GM21447 (cell line): ENCODE measurements at regions not wholly inside any gene's neighbourhood (a gene's known extent, or its start where the extent isn't known, plus 50 kb on each side); places are given as distances from the start of the nearest gene placed in this dataset.
"Not testable (repeated sequence)": the region's sequence is repeated elsewhere in the genome, so short reads cannot be mapped to it uniquely, and the experiment has no call there.

Experiments used
- ATAC-seq: cut with Tn5 transposase; IDR thresholded peaks from one replicate; pipeline ENCODE4 v1.9.1; 2021; ENCODE audit not compliant: unreplicated experiment

GRCh38 chr18:46179306-46179705, 75.1 kb downstream of the HAUS1 start:
- ATAC-seq = no peak

GRCh38 chr18:46182633-46183358, 78.6 kb downstream of the HAUS1 start:
- ATAC-seq = no peak

- ATAC-seq = not testable (repeated sequence)
Observed at GRCh38 chr18:46184296-46184695, 80.1 kb downstream of the HAUS1 start.

- no peak for ATAC-seq
Observed at GRCh38 chr18:46184727-46185126, 80.5 kb downstream of the HAUS1 start.

GRCh38 chr18:46190667-46191066, 86.5 kb downstream of the HAUS1 start:
- no peak for ATAC-seq

GRCh38 chr18:46196627-46197243, 92.5 kb downstream of the HAUS1 start:
- no peak for ATAC-seq

GRCh38 chr18:46199515-46200147, 95.4 kb downstream of the HAUS1 start:
- ATAC-seq = no peak

- ATAC-seq = not testable (repeated sequence)
Observed at GRCh38 chr18:46200178-46201055, 96.2 kb downstream of the HAUS1 start.

- no peak for ATAC-seq
Observed at GRCh38 chr18:46204143-46204542, 100.0 kb downstream of the HAUS1 start.

- no peak for ATAC-seq
Observed at GRCh38 chr18:46207985-46208384, 103.8 kb downstream of the HAUS1 start.

- no peak for ATAC-seq
Observed at GRCh38 chr18:46209161-46209560, 105.0 kb downstream of the HAUS1 start.

- ATAC-seq = no peak
Observed at GRCh38 chr18:46211816-46212215, 107.6 kb downstream of the HAUS1 start.

GRCh38 chr18:46212398-46212797, 108.2 kb downstream of the HAUS1 start:
- no peak for ATAC-seq

- no peak for ATAC-seq
Observed at GRCh38 chr18:46213295-46213694, 109.1 kb downstream of the HAUS1 start.

GRCh38 chr18:46214435-46214834, 110.2 kb downstream of the HAUS1 start:
- ATAC-seq = no peak

GRCh38 chr18:46215902-46216723, 111.9 kb downstream of the HAUS1 start:
- no peak for ATAC-seq

GRCh38 chr18:46220116-46220515, 115.9 kb downstream of the HAUS1 start:
- no peak for ATAC-seq

- no peak for ATAC-seq
Observed at GRCh38 chr18:46222093-46222492, 117.9 kb downstream of the HAUS1 start.

- no peak for ATAC-seq
Observed at GRCh38 chr18:46222710-46223360, 118.7 kb downstream of the HAUS1 start.
